Activated B cell treated with CpG ODN at 0.5 μM for 24 hours (primary cell): ENCODE measurements at regions not wholly inside any gene's neighbourhood (a gene's known extent, or its start where the extent isn't known, plus 50 kb on each side); places are given as distances from the start of the nearest gene placed in this dataset.

ENCODE experiments used
- ATAC-seq: fragments of 200-7000 bp; cut with Tn5 transposase; one replicate; pipeline ENCODE4 v1.10.0; 2021; ENCODE audit warnings: low read depth, mild to moderate bottlenecking, moderate library complexity
- CTCF ChIA-PET: fragments of 350-600 bp; sonication (Branson Sonifier 250); formaldehyde crosslinking; loops from one replicate; lab custom pipeline; 2021; ENCODE audit warnings: antibody characterized with exemption; lab: Charles Lee
- POLR2A ChIA-PET: fragments of 350-600 bp; sonication (Branson Sonifier 250); formaldehyde crosslinking; loops from one replicate; lab custom pipeline; 2021; ENCODE audit warnings: antibody characterized with exemption; lab: Charles Lee
- DNase-seq: peaks from one replicate; pipeline ENCODE4 v3.0.0; 2022
- H3K27ac Mint-ChIP-seq: one replicate; pipeline ENCODE4 v1.8.0; 2020; ENCODE audit warnings: mixed read lengths
- H3K27me3 Mint-ChIP-seq: one replicate; pipeline ENCODE4 v1.8.0; 2021; ENCODE audit warnings: mixed read lengths
- H3K36me3 Mint-ChIP-seq: one replicate; pipeline ENCODE4 v1.8.0; 2021; ENCODE audit warnings: low read depth, mixed read lengths
- H3K4me1 Mint-ChIP-seq: one replicate; pipeline ENCODE4 v1.8.0; 2021; ENCODE audit warnings: mixed read lengths
- H3K4me3 Mint-ChIP-seq: one replicate; pipeline ENCODE4 v1.8.0; 2020; ENCODE audit warnings: mild to moderate bottlenecking, mixed read lengths
- H3K9me3 Mint-ChIP-seq: one replicate; pipeline ENCODE4 v1.8.0; 2020; ENCODE audit warnings: mixed read lengths
- intact Hi-C: fragments of 100-400 bp; cut with micrococcal nuclease; formaldehyde crosslinking; loops from one replicate; pipeline ENCODE4 v1.15.1; 2024
- TF ChIP-seq, protein P1 (sequence below): fragments of 200-600 bp; IDR thresholded peaks from one replicate; pipeline ENCODE4 v1.8.0; 2022; ENCODE audit warnings: antibody characterized with exemption, mild to moderate bottlenecking

DNA sequence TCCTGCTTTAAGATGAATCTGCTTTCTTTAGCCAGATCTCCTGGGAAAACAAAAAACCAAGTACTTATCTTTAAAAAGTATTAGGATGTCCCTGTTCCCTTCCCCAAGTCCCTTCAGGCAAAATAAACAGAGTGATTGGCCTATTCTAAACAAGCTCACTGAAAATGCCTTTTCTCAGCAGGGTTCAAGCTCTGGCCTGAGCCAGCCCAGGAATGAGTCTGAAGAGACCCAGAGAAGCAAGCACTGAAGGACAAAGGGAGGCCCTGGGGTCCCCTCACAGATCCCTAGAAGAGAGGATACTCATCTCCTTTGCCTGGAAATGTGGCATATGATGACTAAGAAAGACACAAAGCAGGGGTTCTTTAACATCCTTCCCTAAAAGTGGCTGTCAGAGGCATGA is 66.8 kb upstream of the MAP1B start:
- DNase-seq (no peak), ATAC-seq (no peak)
- ChIA-PET POLR2A (no interaction called here), CTCF (no interaction called here)
- TF ChIP-seq, protein P1, sequence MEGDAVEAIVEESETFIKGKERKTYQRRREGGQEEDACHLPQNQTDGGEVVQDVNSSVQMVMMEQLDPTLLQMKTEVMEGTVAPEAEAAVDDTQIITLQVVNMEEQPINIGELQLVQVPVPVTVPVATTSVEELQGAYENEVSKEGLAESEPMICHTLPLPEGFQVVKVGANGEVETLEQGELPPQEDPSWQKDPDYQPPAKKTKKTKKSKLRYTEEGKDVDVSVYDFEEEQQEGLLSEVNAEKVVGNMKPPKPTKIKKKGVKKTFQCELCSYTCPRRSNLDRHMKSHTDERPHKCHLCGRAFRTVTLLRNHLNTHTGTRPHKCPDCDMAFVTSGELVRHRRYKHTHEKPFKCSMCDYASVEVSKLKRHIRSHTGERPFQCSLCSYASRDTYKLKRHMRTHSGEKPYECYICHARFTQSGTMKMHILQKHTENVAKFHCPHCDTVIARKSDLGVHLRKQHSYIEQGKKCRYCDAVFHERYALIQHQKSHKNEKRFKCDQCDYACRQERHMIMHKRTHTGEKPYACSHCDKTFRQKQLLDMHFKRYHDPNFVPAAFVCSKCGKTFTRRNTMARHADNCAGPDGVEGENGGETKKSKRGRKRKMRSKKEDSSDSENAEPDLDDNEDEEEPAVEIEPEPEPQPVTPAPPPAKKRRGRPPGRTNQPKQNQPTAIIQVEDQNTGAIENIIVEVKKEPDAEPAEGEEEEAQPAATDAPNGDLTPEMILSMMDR, result no peak
- H3K4me3 Mint-ChIP-seq, result no peak overlapping the region
- H3K27ac Mint-ChIP-seq, result no peak overlapping the region
- intact Hi-C loops, result no loop called here
- H3K36me3 Mint-ChIP-seq, result no peaks in the 10 kb centered on the region
- no peaks in the 10 kb centered on the region for H3K9me3 Mint-ChIP-seq
- peaks cover 25% of the 10 kb centered on the region for H3K27me3 Mint-ChIP-seq
- H3K4me1 Mint-ChIP-seq, result no peaks in the 10 kb centered on the region

DNA sequence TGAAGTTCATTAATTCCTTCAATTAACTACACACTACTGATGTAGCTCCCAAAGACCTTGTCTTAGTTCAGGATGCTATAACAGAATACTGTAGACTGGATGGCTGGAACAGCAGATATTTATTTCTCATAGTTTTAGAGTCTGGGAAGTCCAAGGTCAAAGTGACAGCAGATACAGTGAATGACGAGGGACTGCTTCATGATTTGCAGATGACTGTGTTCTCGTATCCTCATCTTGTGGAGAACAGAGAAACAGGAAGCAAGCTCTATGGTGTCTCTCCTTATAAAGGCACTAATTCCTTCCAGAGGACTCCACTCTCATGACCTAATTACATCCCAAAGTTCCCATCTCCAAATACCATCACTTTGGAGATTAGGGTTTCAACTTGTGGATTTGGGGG is 65.6 kb upstream of the MAP1B start:
- TF ChIP-seq, protein P1, result no peak
- H3K9me3 Mint-ChIP-seq, result no peaks in the 10 kb centered on the region
- ChIA-PET CTCF (no interaction called here), POLR2A (no interaction called here)
- DNase-seq (no peak), ATAC-seq (no peak)
- H3K36me3 Mint-ChIP-seq, result no peaks in the 10 kb centered on the region
- H3K4me1 Mint-ChIP-seq, result no peaks in the 10 kb centered on the region
- peaks cover 23% of the 10 kb centered on the region for H3K27me3 Mint-ChIP-seq
- intact Hi-C loops, result no loop called here
- no peak overlapping the region for H3K4me3 Mint-ChIP-seq
- no peak overlapping the region for H3K27ac Mint-ChIP-seq

- Mint-ChIP-seq H3K9me3 (peaks cover 1% of the 10 kb centered on the region), H3K36me3 (no peaks in the 10 kb centered on the region), H3K27ac (no peak overlapping the region), H3K4me3 (no peak overlapping the region), H3K4me1 (no peaks in the 10 kb centered on the region), H3K27me3 (peaks cover 20% of the 10 kb centered on the region)
- DNase-seq (no peak), ATAC-seq (no peak)
- POLR2A ChIA-PET, result no interaction called here
- TF ChIP-seq, protein P1, result no peak
- CTCF ChIA-PET, result no interaction called here
- intact Hi-C loops, result no loop called here
These were observed 65.2 kb upstream of the MAP1B start for GRCh38 chr5:72042097-72042496.

DNA sequence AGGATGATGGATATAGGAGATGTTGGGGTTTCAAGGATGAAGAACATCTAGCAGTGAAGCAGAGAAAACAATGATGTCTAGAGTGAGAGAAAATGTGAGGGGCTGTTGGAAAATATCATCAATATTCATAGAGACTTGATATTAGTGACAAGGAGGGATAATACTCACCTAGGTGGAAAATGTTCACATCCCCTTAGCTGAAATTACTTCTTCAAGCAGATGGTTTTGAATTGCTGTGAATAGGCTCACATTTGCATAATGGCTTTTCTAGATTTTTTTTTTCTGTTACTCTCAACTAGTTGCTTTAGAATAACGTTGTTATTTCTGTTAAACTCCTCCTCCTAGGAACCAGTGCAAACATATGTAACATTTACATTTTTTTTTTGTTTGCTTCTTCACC is 61.6 kb upstream of the MAP1B start:
- intact Hi-C loops, result no loop called here
- Mint-ChIP-seq H3K27me3 (peaks cover 12% of the 10 kb centered on the region), H3K4me3 (no peak overlapping the region), H3K9me3 (peaks cover 8% of the 10 kb centered on the region), H3K27ac (no peak overlapping the region), H3K4me1 (no peaks in the 10 kb centered on the region), H3K36me3 (no peaks in the 10 kb centered on the region)
- DNase-seq (no peak), ATAC-seq (no peak)
- CTCF ChIA-PET, result no interaction called here
- POLR2A ChIA-PET, result no interaction called here
- TF ChIP-seq, protein P1, result no peak

DNA sequence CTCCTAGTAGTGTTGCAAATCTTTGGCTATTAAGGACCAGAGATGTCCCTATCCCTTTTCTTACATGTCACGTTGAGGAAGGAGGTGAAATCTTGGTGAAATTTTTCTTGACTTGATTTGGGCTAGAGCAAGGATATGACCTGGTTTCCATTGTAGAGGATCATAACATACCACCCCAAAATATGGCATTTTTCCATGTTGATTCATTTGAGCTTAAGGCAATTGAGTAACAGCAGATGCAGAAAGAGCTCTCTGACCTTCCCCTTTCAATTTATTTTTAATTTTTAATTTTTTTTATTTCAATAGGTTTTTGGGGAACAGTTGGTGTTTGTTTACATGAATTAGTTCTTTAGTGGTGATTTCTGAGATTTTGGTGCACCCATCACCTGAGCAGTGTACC is 61.2 kb upstream of the MAP1B start:
- DNase-seq, result no peak
- H3K9me3 Mint-ChIP-seq, result peaks cover 8% of the 10 kb centered on the region
- intact Hi-C loops, result no loop called here
- no peak for ATAC-seq
- no peak overlapping the region for H3K4me3 Mint-ChIP-seq
- H3K36me3 Mint-ChIP-seq, result no peaks in the 10 kb centered on the region
- H3K4me1 Mint-ChIP-seq, result no peaks in the 10 kb centered on the region
- TF ChIP-seq, protein P1, result no peak
- ChIA-PET POLR2A (no interaction called here), CTCF (no interaction called here)
- H3K27me3 Mint-ChIP-seq, result peaks cover 12% of the 10 kb centered on the region
- no peak overlapping the region for H3K27ac Mint-ChIP-seq
